ENCODE measurements at regions not wholly inside any gene's neighbourhood (a gene's known extent, or its start where the extent isn't known, plus 50 kb on each side); places are given as distances from the start of the nearest gene placed in this dataset.

- Histone ChIP-seq H3K9me3 (replicated peaks; ENCODE audit: control insufficient read depth, insufficient read depth, low read length) (no peaks in the 10 kb centered on the region), H3K4me1 (ENCODE audit: control insufficient read depth, extremely low read depth, insufficient read depth, low read length) (no peaks in the 10 kb centered on the region), H3K27ac (ENCODE audit: insufficient read depth, low read depth, low read length) (no peak overlapping the region), H3K9ac (replicated peaks; ENCODE audit: extremely low read depth, insufficient read depth, low read length) (no peak overlapping the region), H3K4me2 (ENCODE audit: insufficient read depth, low read length) (no peak overlapping the region), H3K36me3 (ENCODE audit: control insufficient read depth in 2 of 2, extremely low read depth in 1 of 2, insufficient read depth in 2 of 2, low read length in 2 of 2) (no peaks in the 10 kb centered on the region), H3K9me1 (replicated peaks; ENCODE audit: control insufficient read depth, extremely low read depth, insufficient read depth, low read length) (no peaks in the 10 kb centered on the region), H3K79me2 (ENCODE audit: control insufficient read depth, insufficient read depth, low read length) (no peaks in the 10 kb centered on the region), H3K27me3 (ENCODE audit: control insufficient read depth in 2 of 2, insufficient read depth in 2 of 2, low read length in 2 of 2) (peaks cover 1 to 3% of the 10 kb centered on the region in 2 experiments), H2AFZ (ENCODE audit: low read depth, low read length) (no peak overlapping the region), H3K4me3 (replicated peaks in 1 of 3; ENCODE audit: insufficient read depth in 1 of 3, low read depth in 1 of 3, low read length in 3 of 3) (no peak overlapping the region), H4K20me1 (replicated peaks; ENCODE audit: control insufficient read depth, extremely low read depth, insufficient read depth, low read length) (no peaks in the 10 kb centered on the region)
- BruUV-seq (replicated peaks), result no TSS peak
- dilution Hi-C loops (cut with MboI; ENCODE audit: extremely low pct_ligation_motif_present, low sequenced_read_pairs), result no loop called here
- CTCF ChIA-PET, result interaction anchor here (0.7 kb wide), 1 partner anchor 49 kb away, joined by 3 read pairs; no protein-coding TSS in a partner anchor
- intact Hi-C loops (cut with micrococcal nuclease), result no loop called here
- no peak for FAIRE-seq
- TF ChIP-seq FOS (IDR thresholded peaks at IDR 0.05; ENCODE audit: borderline replicate concordance, insufficient read depth, low read length) (no peak), MAX (IDR thresholded peaks at IDR 0.05; ENCODE audit: insufficient read depth, insufficient read length) (no peak), EZH2 (IDR thresholded peaks at IDR 0.05; ENCODE audit: borderline replicate concordance, low read depth, low read length, severe bottlenecking) (no peak), MYC (IDR thresholded peaks at IDR 0.05; ENCODE audit: low read depth, low read length) (no peak), POLR2A (IDR thresholded peaks at IDR 0.05; ENCODE audit: low read depth, low read length) (no peak), POLR2AphosphoS5 (IDR thresholded peaks at IDR 0.05; ENCODE audit: insufficient read depth, low read depth, low read length) (no peak), CTCF (IDR thresholded peaks at IDR 0.05; ENCODE audit: extremely low read depth in 1 of 2, insufficient read depth in 1 of 2, low read depth in 1 of 2, low read length in 2 of 2) (no peak), GATA2 (IDR thresholded peaks at IDR 0.05; ENCODE audit: insufficient read depth, insufficient read length, low read depth, low read length) (no peak), JUN (IDR thresholded peaks at IDR 0.05; ENCODE audit: borderline replicate concordance, insufficient read depth, insufficient read length, low read depth) (no peak)
- no peak for DNase-seq (ENCODE audit: low read depth, low spot score)
- POLR2A ChIA-PET, result no interaction called here
Measured at GRCh38 chr7:25308906-25309705, 80.8 kb upstream of the NPVF start.
